ENCODE measurements at regions not wholly inside any gene's neighbourhood (a gene's known extent, or its start where the extent isn't known, plus 50 kb on each side); places are given as distances from the start of the nearest gene placed in this dataset.
"Not testable (repeated sequence)": the region's sequence is repeated elsewhere in the genome, so short reads cannot be mapped to it uniquely, and the experiment has no call there.

DNA sequence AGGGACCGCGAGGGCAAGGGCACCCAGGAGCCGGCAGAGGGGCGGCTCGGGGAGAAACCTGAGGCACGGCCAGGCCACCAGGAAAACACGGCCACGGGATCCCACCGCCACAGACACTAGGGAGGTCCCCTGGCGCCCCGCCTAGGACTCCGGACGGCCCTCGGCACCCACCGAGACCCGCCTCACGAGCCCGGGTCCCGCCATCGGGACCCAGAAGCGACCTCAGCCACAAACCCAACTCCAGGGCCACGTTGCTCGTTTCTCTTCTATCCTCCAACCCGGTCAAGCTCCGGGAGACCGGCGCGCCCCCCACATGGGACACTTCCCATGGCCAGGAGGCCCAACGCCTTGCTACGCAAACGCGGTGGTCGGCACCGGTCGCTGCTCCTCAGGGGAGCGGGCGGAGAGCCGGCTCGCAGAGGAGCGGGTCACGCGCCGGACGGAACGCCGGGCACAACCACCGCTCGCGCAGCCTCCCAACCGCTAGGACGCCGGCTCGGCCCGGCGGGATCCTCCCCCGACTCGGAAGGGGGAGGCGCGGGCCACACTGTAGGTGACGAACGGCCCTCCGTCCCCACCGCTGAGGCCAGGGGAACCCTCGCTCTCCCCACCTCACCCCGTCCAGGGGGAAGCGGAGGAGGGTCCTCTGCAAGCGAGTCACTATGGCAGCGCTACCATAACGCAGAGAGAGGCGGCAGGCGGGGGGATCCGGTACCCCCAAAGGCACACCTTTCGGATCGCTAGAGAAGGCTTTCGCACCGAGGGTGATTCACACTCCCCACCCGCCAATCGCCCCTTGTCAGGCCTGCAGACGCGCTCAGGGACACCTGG is 1514.1 kb upstream of the DEFB115 start:
- no peak for DNase-seq
- 27 to 57% (median 44%) methylated on average over 66 to 80 of the region's 80 CpGs for WGBS, 4 donors
- peaks cover 0 to 46% (median 0%) of the 10 kb centered on the region in 9 donors for H3K27me3 ChIP-seq

DNA sequence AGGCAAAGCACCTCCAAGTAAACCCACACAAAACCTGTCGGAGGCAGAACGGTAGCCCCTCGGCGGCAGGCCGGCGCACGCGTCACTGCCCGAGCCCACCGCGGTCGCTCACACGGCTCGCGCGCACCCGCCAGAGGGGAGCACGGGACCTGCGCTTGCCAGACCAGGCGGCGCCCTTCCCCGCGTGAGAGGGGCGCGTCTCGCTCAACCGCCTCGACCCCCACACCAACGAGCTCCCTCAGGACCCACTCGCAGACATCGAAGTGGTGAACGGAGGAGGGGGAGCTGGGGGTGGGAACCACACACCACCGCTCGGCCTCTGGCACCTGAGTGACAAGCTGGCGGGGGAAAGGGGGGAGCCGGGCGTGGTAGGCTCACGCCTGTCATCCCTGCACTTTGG is 1513.4 kb upstream of the DEFB115 start:
- H3K4me1 ChIP-seq = no peaks in the 10 kb centered on the region

More for the DNA sequence above, 1514.1 kb upstream of the DEFB115 start:
- Histone ChIP-seq H3K4me1 (no peaks in the 10 kb centered on the region), H3K36me3 (no peaks in the 10 kb centered on the region), H3K9me3 (peaks cover 0 to 15% (median 4%) of the 10 kb centered on the region in 12 donors), H3K27ac (no peak overlapping the region), H3K4me3 (no peak overlapping the region)
- intact Hi-C loops (cut with DNase I) = no loop called here
- ATAC-seq = no peak
- TF ChIP-seq, protein P1, sequence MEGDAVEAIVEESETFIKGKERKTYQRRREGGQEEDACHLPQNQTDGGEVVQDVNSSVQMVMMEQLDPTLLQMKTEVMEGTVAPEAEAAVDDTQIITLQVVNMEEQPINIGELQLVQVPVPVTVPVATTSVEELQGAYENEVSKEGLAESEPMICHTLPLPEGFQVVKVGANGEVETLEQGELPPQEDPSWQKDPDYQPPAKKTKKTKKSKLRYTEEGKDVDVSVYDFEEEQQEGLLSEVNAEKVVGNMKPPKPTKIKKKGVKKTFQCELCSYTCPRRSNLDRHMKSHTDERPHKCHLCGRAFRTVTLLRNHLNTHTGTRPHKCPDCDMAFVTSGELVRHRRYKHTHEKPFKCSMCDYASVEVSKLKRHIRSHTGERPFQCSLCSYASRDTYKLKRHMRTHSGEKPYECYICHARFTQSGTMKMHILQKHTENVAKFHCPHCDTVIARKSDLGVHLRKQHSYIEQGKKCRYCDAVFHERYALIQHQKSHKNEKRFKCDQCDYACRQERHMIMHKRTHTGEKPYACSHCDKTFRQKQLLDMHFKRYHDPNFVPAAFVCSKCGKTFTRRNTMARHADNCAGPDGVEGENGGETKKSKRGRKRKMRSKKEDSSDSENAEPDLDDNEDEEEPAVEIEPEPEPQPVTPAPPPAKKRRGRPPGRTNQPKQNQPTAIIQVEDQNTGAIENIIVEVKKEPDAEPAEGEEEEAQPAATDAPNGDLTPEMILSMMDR (IDR thresholded peaks at IDR 0.05) = no peak
- no peak for TF ChIP-seq POLR2A (IDR thresholded peaks at IDR 0.05)

DNA sequence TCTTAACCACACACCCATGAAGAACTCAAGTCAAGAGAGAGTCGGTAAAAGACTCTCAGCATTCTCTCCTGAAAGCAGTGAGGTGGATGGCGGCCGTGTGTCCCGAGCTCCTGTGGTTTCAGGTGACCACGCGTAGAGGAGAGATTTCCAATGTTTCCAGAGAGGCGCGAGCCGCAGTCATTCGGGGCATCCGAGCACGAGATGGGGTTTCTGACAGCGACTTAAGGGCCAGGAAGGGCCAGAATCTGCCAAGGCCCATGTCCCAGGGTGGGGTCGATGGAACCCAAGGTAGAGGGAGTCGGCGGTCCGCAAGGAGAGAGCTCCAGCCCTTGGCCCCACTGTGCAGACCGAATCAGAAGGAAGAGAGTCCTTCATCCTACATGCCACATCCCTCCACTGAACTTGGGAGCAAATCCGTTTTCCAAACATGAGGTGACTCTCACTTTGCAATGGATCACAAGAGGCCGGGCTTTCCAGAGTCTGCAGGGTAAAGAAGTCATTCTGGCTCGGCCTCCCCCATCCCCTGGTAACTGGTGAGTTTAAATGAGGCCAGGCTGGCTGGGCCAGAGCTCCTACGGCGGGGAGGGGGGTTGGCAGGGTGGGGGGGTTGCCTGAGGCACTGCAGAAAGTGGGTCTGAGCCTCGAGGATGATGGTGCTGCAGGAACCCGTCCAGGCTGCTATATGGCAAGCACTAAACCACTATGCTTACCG is 1511.8 kb upstream of the DEFB115 start:
- H3K4me3 ChIP-seq; H3K27ac ChIP-seq; ATAC-seq; DNase-seq; H3K4me1 ChIP-seq; intact Hi-C loops (cut with DNase I); H3K36me3 ChIP-seq; H3K9me3 ChIP-seq: not testable (repeated sequence)
- peaks cover 0 to 38% (median 0%) of the 10 kb centered on the region in 9 donors for H3K27me3 ChIP-seq
- 77 to 83% (median 81%) methylated on average over 20 to 26 of the region's 26 CpGs for WGBS, 4 donors

More for the DNA sequence above, 1513.4 kb upstream of the DEFB115 start:
- peaks cover 0 to 10% (median 2%) of the 10 kb centered on the region in 12 donors for H3K9me3 ChIP-seq
- ATAC-seq (no peak), DNase-seq (no peak)
- H3K27me3 ChIP-seq = peaks cover 0 to 46% (median 0%) of the 10 kb centered on the region in 9 donors
- H3K4me3 ChIP-seq = no peak overlapping the region
- TF ChIP-seq, protein P1 (IDR thresholded peaks at IDR 0.05) = no peak
- no peak for TF ChIP-seq POLR2A (IDR thresholded peaks at IDR 0.05)
- 25 to 64% (median 45%) methylated on average over 27 to 38 of the region's 38 CpGs for WGBS, 4 donors
- no peaks in the 10 kb centered on the region for H3K36me3 ChIP-seq
- no peak overlapping the region for H3K27ac ChIP-seq
- intact Hi-C loops (cut with DNase I) = no loop called here

DNA sequence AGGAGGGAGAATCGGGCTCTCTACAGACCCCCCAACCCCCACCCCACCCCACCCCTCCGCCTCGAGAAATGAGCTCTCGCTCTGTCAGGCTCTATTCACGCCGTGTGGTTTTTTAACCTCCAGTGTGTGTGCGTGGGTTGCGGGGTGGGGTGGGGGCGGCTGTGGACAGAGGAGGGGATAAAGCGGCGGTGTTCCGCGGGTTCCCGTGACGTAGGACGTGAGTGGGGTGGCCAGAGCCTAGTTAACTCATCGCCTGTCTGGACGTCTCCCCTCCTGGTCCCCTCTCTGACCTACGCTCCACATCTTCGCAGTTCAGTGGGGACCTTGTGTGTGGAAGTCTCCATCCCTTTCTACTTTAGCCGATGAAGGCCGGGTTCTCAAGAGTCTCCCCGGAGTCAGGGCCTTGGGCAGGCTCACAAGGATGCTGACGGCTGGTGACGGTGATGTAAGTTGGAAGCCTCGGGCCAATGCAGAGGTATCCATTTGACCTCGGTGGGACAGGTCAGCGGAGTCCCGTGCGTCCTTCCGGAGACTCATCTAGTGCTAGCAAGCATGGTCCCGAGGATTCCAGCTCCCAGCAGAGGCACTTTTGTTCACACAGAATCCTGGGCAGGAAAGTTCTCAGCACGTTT is 1507.1 kb upstream of the DEFB115 start:
- no peak for TF ChIP-seq POLR2A (IDR thresholded peaks at IDR 0.05)
- TF ChIP-seq, protein P1 (IDR thresholded peaks at IDR 0.05) = no peak
- Histone ChIP-seq H3K9me3 (peaks cover 0 to 2% (median 0%) of the 10 kb centered on the region in 12 donors), H3K27ac (no peak overlapping the region), H3K4me1 (no peaks in the 10 kb centered on the region), H3K27me3 (peaks cover 0 to 11% (median 0%) of the 10 kb centered on the region in 9 donors), H3K36me3 (no peaks in the 10 kb centered on the region), H3K4me3 (no peak overlapping the region)
- ATAC-seq = no peak
- intact Hi-C loops (cut with DNase I) = no loop called here
- 86 to 91% (median 89%) methylated on average over 30 to 33 of the region's 33 CpGs for WGBS, 4 donors
- no peak for DNase-seq

DNA sequence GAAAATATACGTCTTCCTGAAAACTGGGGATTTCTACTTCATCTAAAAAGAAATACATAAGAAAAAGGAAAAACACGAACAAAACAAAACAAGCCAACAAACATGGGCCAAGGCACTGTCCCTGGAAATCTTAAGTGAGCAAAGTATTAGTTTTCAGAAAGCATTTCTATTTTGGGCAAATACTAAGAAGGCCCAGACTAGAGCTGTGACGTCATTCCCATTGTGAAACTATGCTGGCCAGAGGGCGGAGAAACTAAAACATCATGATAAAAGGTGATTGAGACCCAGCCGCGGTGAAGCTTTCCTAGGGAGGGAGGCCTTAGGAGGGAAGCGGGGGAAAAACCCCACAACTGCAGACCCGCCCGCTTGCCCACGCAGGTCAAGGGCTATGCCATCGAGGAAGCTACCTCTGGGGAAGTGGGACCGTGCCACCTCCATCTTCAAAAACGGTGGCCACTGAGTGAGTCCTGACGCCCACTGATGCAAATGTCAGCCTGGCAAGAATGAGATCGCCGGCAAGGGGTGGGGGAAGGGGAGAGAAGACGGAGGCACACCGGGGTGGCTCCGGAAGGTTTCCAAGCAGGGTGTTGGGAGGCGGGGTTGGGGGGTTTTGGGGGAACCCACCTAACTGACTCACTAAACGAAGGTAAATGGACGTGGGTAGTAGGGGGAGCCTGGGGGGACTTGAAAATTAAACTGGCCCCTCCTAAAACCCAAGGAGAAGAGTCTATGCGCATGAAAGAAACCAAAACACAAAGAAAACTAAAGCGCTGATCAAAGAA is 1504.6 kb upstream of the DEFB115 start:
- 17 to 53% (median 29%) methylated on average over 23 to 24 of the region's 24 CpGs for WGBS, 4 donors

DNA sequence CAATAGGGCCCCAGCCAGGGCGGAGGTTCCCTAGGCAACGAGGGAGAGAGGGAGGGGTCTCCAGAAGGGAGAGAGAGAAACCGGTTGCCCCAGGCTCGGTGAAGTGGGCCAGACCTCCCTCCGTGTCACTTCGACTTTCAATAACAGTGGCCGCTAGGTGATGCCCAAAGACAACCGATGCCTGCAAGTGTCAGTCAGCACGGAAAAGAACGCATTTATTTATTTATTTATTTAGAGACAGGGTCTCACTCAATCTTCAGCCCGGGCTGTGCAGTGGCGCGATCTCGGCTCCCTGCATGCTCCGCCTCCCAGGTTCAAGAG is 1504.1 kb upstream of the DEFB115 start:
- ATAC-seq; DNase-seq; H3K27ac ChIP-seq; H3K4me1 ChIP-seq; H3K4me3 ChIP-seq; H3K36me3 ChIP-seq; intact Hi-C loops (cut with DNase I); H3K9me3 ChIP-seq: not testable (repeated sequence)
- 18 to 52% (median 36%) methylated on average over 15 of the region's 15 CpGs for WGBS, 4 donors
- peaks cover 0 to 11% (median 0%) of the 10 kb centered on the region in 9 donors for H3K27me3 ChIP-seq

More for the DNA sequence above, 1504.6 kb upstream of the DEFB115 start:
- intact Hi-C loops (cut with DNase I); H3K4me3 ChIP-seq; DNase-seq; H3K27ac ChIP-seq; H3K36me3 ChIP-seq; H3K9me3 ChIP-seq; H3K4me1 ChIP-seq; ATAC-seq: not testable (repeated sequence)
- peaks cover 0 to 11% (median 0%) of the 10 kb centered on the region in 9 donors for H3K27me3 ChIP-seq

DNA sequence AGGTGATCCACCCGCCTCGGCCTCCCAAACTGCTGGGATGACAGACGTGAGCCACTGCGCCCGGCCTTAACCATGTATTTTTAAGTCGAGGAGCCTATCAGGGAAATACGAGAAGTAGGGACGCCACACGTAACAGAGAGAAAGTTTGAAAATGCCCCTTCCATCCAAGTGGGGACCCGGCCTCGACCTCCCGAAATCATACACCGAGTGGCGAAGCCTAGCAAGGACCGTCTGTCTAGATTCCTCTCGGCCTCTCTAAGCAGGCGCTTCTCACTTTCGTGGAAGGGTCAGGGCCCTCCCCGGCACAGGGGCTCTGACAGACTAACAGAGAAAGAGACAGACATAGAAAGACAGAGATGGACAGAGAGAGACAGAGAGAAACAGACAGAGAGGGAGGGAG is 1503.6 kb upstream of the DEFB115 start:
- intact Hi-C loops (cut with DNase I); H3K36me3 ChIP-seq; H3K4me1 ChIP-seq; H3K9me3 ChIP-seq; H3K27ac ChIP-seq; H3K4me3 ChIP-seq; ATAC-seq; DNase-seq: not testable (repeated sequence)
- WGBS, 4 donors = 63 to 86% (median 75%) methylated on average over 19 of the region's 19 CpGs
- H3K27me3 ChIP-seq = peaks cover 0 to 11% (median 0%) of the 10 kb centered on the region in 9 donors
